GM19452 (cell line): ENCODE measurements at regions not wholly inside any gene's neighbourhood (a gene's known extent, or its start where the extent isn't known, plus 50 kb on each side); places are given as distances from the start of the nearest gene placed in this dataset.
"Not testable (repeated sequence)": the region's sequence is repeated elsewhere in the genome, so short reads cannot be mapped to it uniquely, and the experiment has no call there.

ENCODE experiments used
- ATAC-seq: cut with Tn5 transposase; IDR thresholded peaks from one replicate; pipeline ENCODE4 v1.9.1; 2021; ENCODE audit not compliant: unreplicated experiment

- ATAC-seq, result not testable (repeated sequence)
Observed at GRCh38 chr2:91422102-91422501, 2730.6 kb downstream of the RPIA start.

- not testable (repeated sequence) for ATAC-seq
Observed at GRCh38 chr2:91427148-91427547, 2735.7 kb downstream of the RPIA start.

- not testable (repeated sequence) for ATAC-seq
Observed at GRCh38 chr2:91441932-91442245, 2750.4 kb downstream of the RPIA start.

GRCh38 chr2:91442246-91442905, 2750.9 kb downstream of the RPIA start:
- no peak for ATAC-seq

- ATAC-seq, result not testable (repeated sequence)
Observed at GRCh38 chr2:91442906-91443729, 2751.6 kb downstream of the RPIA start.

- ATAC-seq, result not testable (repeated sequence)
Observed at GRCh38 chr2:91443730-91444115, 2752.2 kb downstream of the RPIA start.

GRCh38 chr2:91445705-91446104, 2754.2 kb downstream of the RPIA start:
- ATAC-seq, result not testable (repeated sequence)

- not testable (repeated sequence) for ATAC-seq
Observed at GRCh38 chr2:91446489-91446888, 2755.0 kb downstream of the RPIA start.

GRCh38 chr2:91446915-91447314, 2755.4 kb downstream of the RPIA start:
- not testable (repeated sequence) for ATAC-seq

- not testable (repeated sequence) for ATAC-seq
Observed at GRCh38 chr2:91447508-91447907, 2756.0 kb downstream of the RPIA start.

GRCh38 chr2:91462292-91462691, 2770.8 kb downstream of the RPIA start:
- not testable (repeated sequence) for ATAC-seq

GRCh38 chr2:91463007-91463406, 2771.5 kb downstream of the RPIA start:
- ATAC-seq, result not testable (repeated sequence)

- not testable (repeated sequence) for ATAC-seq
Observed at GRCh38 chr2:91466780-91467363, 2775.4 kb downstream of the RPIA start.

- not testable (repeated sequence) for ATAC-seq
Observed at GRCh38 chr2:91476244-91476935, 2784.9 kb downstream of the RPIA start.

- not testable (repeated sequence) for ATAC-seq
Observed at GRCh38 chr2:91476936-91477246, 2785.4 kb downstream of the RPIA start.

- ATAC-seq, result not testable (repeated sequence)
Observed at GRCh38 chr2:91477291-91477690, 2785.8 kb downstream of the RPIA start.

- ATAC-seq, result no peak
Observed at GRCh38 chr2:91477731-91478672, 2786.5 kb downstream of the RPIA start.

- ATAC-seq, result not testable (repeated sequence)
Observed at GRCh38 chr2:91478851-91479718, 2787.6 kb downstream of the RPIA start.

- ATAC-seq, result not testable (repeated sequence)
Observed at GRCh38 chr2:91485226-91485625, 2793.8 kb downstream of the RPIA start.
